Fibroblast of villous mesenchyme (primary cell): ENCODE measurements at regions not wholly inside any gene's neighbourhood (a gene's known extent, or its start where the extent isn't known, plus 50 kb on each side); places are given as distances from the start of the nearest gene placed in this dataset.

Experiments
- DNase-seq: peaks from one replicate; pipeline ENCODE4 v3.0.0-alpha.2; 2010; ENCODE audit warnings: low read depth
- H3K4me3 ChIP-seq: 2 replicates; pipeline ENCODE4 v1.5.1; 2011; ENCODE audit warnings: low read depth, mild to moderate bottlenecking, low read length
- CTCF ChIP-seq: IDR thresholded peaks from 2 replicates; pipeline ENCODE4 v1.5.1; 2012; ENCODE audit warnings: low read depth, mild to moderate bottlenecking, low read length; ENCODE audit not compliant: insufficient read depth

GRCh38 chr15:47466357-47466756 lies 250.9 kb upstream of the SEMA6D start:
- TF ChIP-seq CTCF = no peak
- no peak overlapping the region for H3K4me3 ChIP-seq
- peak; percentile 16 for DNase-seq

GRCh38 chr15:47470983-47471382 lies 246.3 kb upstream of the SEMA6D start:
- DNase-seq = no peak
- TF ChIP-seq CTCF = no peak
- H3K4me3 ChIP-seq = no peak overlapping the region

GRCh38 chr15:47473106-47473725 lies 244.1 kb upstream of the SEMA6D start:
- TF ChIP-seq CTCF = no peak
- DNase-seq = no peak
- H3K4me3 ChIP-seq = no peak overlapping the region

- DNase-seq = no peak
- no peak for TF ChIP-seq CTCF
- no peak overlapping the region for H3K4me3 ChIP-seq
Measured at GRCh38 chr15:47473832-47474231, 243.5 kb upstream of the SEMA6D start.

GRCh38 chr15:47475336-47475735 lies 242.0 kb upstream of the SEMA6D start:
- no peak for DNase-seq
- TF ChIP-seq CTCF = no peak
- no peak overlapping the region for H3K4me3 ChIP-seq

- no peak for TF ChIP-seq CTCF
- H3K4me3 ChIP-seq = no peak overlapping the region
- no peak for DNase-seq
Measured at GRCh38 chr15:47477341-47477740, 240.0 kb upstream of the SEMA6D start.

GRCh38 chr15:47484059-47484458 lies 233.2 kb upstream of the SEMA6D start:
- no peak for TF ChIP-seq CTCF
- no peak for DNase-seq

More at GRCh38 chr15:47484059-47484458, 233.2 kb upstream of the SEMA6D start:
- H3K4me3 ChIP-seq = no peak overlapping the region
